ENCODE measurements at regions not wholly inside any gene's neighbourhood (a gene's known extent, or its start where the extent isn't known, plus 50 kb on each side); places are given as distances from the start of the nearest gene placed in this dataset.

DNA sequence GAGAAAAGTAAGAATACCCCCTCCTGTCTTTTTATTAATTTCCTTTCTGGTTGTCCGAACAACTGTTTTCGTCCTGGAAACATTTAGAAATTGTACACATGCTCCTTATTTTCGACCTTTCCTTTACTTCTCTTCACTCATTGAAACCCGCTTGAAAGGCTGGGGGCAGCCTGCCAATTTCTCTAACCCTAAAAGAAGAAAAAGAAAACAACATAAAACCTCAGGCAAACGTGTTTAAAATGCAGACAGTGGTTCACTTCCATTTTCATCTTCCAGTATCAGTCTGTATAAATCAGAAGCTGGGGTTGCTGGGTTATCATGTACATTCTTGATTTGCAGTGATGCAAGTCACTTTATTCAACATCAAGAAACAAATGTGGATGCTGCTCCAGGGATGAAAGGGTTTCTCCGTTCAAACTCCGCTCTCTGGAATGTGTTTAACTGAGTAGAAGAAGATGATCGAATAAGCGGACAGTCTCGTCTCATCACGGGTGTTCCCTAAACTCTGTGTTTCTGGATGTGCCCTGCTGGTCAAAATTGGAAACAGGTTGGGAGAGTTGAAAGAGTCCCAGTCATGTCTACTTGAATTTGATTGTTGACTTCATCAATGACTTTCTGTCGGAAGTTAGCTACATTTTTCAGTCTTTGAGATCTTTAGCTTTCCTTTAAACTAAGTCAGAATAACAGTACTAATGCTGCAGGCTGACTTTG lies 1042.2 kb downstream of the BCL11B start:
- Histone ChIP-seq H3K9me3 (ENCODE audit: low read length) (no peaks in the 10 kb centered on the region), H4K20me1 (ENCODE audit: insufficient read depth) (no peaks in the 10 kb centered on the region), H3K4me2 (ENCODE audit: low read length) (no peak overlapping the region), H3K27ac (ENCODE audit: low read length) (no peak overlapping the region), H2AFZ (ENCODE audit: low read depth, low read length) (no peak overlapping the region), H3K79me2 (replicated peaks; ENCODE audit: insufficient read depth, low read length) (no peaks in the 10 kb centered on the region), H3K9me2 (ENCODE audit: insufficient read depth, low read length) (no peaks in the 10 kb centered on the region), H3K27me3 (ENCODE audit: insufficient read depth, low read depth, low read length) (no peaks in the 10 kb centered on the region), H3F3A (ENCODE audit: insufficient read depth, low read length, poor library complexity, severe bottlenecking) (no peaks in the 10 kb centered on the region), H3K4me3 (ENCODE audit: low read length) (no peak overlapping the region), H3K9ac (ENCODE audit: low read length) (no peak overlapping the region), H3K36me3 (ENCODE audit: insufficient read depth, low read length) (no peaks in the 10 kb centered on the region)
- no peak for TF ChIP-seq TAF1 (IDR thresholded peaks at IDR 0.05; ENCODE audit: low read depth)
- TF ChIP-seq EZH2 (IDR thresholded peaks at IDR 0.05; ENCODE audit: borderline replicate concordance, insufficient read depth, low read length, poor library complexity, severe bottlenecking), result no peak
- no peak for TF ChIP-seq MXI1 (conservative IDR thresholded peaks at IDR 0.05; ENCODE audit: poor library complexity, severe bottlenecking)
- no peak for TF ChIP-seq EP300 (conservative IDR thresholded peaks at IDR 0.05; ENCODE audit: poor library complexity, severe bottlenecking)
- TF ChIP-seq POLR2AphosphoS5 (IDR thresholded peaks at IDR 0.05), result no peak
- TF ChIP-seq, protein P1, sequence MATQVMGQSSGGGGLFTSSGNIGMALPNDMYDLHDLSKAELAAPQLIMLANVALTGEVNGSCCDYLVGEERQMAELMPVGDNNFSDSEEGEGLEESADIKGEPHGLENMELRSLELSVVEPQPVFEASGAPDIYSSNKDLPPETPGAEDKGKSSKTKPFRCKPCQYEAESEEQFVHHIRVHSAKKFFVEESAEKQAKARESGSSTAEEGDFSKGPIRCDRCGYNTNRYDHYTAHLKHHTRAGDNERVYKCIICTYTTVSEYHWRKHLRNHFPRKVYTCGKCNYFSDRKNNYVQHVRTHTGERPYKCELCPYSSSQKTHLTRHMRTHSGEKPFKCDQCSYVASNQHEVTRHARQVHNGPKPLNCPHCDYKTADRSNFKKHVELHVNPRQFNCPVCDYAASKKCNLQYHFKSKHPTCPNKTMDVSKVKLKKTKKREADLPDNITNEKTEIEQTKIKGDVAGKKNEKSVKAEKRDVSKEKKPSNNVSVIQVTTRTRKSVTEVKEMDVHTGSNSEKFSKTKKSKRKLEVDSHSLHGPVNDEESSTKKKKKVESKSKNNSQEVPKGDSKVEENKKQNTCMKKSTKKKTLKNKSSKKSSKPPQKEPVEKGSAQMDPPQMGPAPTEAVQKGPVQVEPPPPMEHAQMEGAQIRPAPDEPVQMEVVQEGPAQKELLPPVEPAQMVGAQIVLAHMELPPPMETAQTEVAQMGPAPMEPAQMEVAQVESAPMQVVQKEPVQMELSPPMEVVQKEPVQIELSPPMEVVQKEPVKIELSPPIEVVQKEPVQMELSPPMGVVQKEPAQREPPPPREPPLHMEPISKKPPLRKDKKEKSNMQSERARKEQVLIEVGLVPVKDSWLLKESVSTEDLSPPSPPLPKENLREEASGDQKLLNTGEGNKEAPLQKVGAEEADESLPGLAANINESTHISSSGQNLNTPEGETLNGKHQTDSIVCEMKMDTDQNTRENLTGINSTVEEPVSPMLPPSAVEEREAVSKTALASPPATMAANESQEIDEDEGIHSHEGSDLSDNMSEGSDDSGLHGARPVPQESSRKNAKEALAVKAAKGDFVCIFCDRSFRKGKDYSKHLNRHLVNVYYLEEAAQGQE (IDR thresholded peaks at IDR 0.05; ENCODE audit: borderline replicate concordance), result no peak
- TF ChIP-seq RAD21 (conservative IDR thresholded peaks at IDR 0.05), result no peak
- TF ChIP-seq, protein P2, sequence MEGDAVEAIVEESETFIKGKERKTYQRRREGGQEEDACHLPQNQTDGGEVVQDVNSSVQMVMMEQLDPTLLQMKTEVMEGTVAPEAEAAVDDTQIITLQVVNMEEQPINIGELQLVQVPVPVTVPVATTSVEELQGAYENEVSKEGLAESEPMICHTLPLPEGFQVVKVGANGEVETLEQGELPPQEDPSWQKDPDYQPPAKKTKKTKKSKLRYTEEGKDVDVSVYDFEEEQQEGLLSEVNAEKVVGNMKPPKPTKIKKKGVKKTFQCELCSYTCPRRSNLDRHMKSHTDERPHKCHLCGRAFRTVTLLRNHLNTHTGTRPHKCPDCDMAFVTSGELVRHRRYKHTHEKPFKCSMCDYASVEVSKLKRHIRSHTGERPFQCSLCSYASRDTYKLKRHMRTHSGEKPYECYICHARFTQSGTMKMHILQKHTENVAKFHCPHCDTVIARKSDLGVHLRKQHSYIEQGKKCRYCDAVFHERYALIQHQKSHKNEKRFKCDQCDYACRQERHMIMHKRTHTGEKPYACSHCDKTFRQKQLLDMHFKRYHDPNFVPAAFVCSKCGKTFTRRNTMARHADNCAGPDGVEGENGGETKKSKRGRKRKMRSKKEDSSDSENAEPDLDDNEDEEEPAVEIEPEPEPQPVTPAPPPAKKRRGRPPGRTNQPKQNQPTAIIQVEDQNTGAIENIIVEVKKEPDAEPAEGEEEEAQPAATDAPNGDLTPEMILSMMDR (IDR thresholded peaks at IDR 0.05; ENCODE audit: poor library complexity, severe bottlenecking), result no peak
- no peak for TF ChIP-seq SMC3 (conservative IDR thresholded peaks at IDR 0.05; ENCODE audit: poor library complexity)

DNA sequence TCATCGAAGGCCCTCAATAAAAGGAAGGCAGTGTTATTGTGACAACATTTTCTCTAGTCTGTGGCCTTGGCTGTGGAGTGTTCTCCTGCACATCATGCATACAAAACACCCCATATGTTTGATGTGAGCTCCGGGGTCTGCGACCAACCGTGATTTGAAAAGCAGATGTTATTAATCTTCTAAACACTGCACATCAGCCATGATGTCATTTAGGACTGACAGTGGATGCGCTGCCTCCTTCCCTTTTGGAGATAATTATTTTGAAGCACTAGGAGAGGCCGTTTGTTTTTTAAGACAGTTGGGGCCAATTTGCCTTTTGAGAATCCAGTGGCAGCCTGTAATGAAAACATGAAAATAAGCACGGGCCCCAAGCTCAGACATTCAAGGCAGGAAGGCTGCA lies 1041.6 kb downstream of the BCL11B start:
- Histone ChIP-seq H2AFZ (ENCODE audit: low read depth, low read length) (no peak overlapping the region), H3K27me3 (ENCODE audit: insufficient read depth, low read depth, low read length) (no peaks in the 10 kb centered on the region), H4K20me1 (ENCODE audit: insufficient read depth) (no peaks in the 10 kb centered on the region), H3K9me3 (ENCODE audit: low read length) (no peaks in the 10 kb centered on the region), H3K4me3 (ENCODE audit: low read length) (no peak overlapping the region), H3K4me2 (ENCODE audit: low read length) (no peak overlapping the region), H3K79me2 (replicated peaks; ENCODE audit: insufficient read depth, low read length) (no peaks in the 10 kb centered on the region), H3K9ac (ENCODE audit: low read length) (no peak overlapping the region), H3F3A (ENCODE audit: insufficient read depth, low read length, poor library complexity, severe bottlenecking) (no peaks in the 10 kb centered on the region), H3K36me3 (ENCODE audit: insufficient read depth, low read length) (no peaks in the 10 kb centered on the region), H3K27ac (ENCODE audit: low read length) (no peak overlapping the region), H3K9me2 (ENCODE audit: insufficient read depth, low read length) (no peaks in the 10 kb centered on the region)
- TF ChIP-seq RAD21 (conservative IDR thresholded peaks at IDR 0.05) (no peak), EZH2 (IDR thresholded peaks at IDR 0.05; ENCODE audit: borderline replicate concordance, insufficient read depth, low read length, poor library complexity, severe bottlenecking) (no peak), MXI1 (conservative IDR thresholded peaks at IDR 0.05; ENCODE audit: poor library complexity, severe bottlenecking) (no peak), POLR2AphosphoS5 (IDR thresholded peaks at IDR 0.05) (no peak), SMC3 (conservative IDR thresholded peaks at IDR 0.05; ENCODE audit: poor library complexity) (no peak), TAF1 (IDR thresholded peaks at IDR 0.05; ENCODE audit: low read depth) (no peak), EP300 (conservative IDR thresholded peaks at IDR 0.05; ENCODE audit: poor library complexity, severe bottlenecking) (no peak)
- TF ChIP-seq, protein P1 (IDR thresholded peaks at IDR 0.05; ENCODE audit: borderline replicate concordance), result no peak
- TF ChIP-seq, protein P2 (IDR thresholded peaks at IDR 0.05; ENCODE audit: poor library complexity, severe bottlenecking), result no peak

All from neural cell (in vitro differentiated cells).